T-helper 2 cell treated with Interferon-gamma antibody and Interleukin-4, amounts not matched to agents 5 μg/mL and 100 μg/mL, for 36 hours (primary cell): ENCODE measurements at regions not wholly inside any gene's neighbourhood (a gene's known extent, or its start where the extent isn't known, plus 50 kb on each side); places are given as distances from the start of the nearest gene placed in this dataset.

Experiments
- DNase-seq: peaks from one replicate; pipeline ENCODE4 v3.0.0; 2021; ENCODE audit warnings: low spot score
- H3K27ac Mint-ChIP-seq: one replicate; pipeline ENCODE4 v1.8.0; 2021; ENCODE audit warnings: mild to moderate bottlenecking, mixed read lengths
- H3K27me3 Mint-ChIP-seq: one replicate; pipeline ENCODE4 v1.8.0; 2021; ENCODE audit warnings: low read depth, mixed read lengths
- H3K36me3 Mint-ChIP-seq: one replicate; pipeline ENCODE4 v1.8.0; 2021; ENCODE audit warnings: low read depth, mixed read lengths
- H3K4me1 Mint-ChIP-seq: one replicate; pipeline ENCODE4 v1.8.0; 2021; ENCODE audit warnings: low read depth, mixed read lengths
- H3K4me3 Mint-ChIP-seq: one replicate; pipeline ENCODE4 v1.8.0; 2022; ENCODE audit warnings: mild to moderate bottlenecking, moderate library complexity, mixed read lengths
- H3K9me3 Mint-ChIP-seq: one replicate; pipeline ENCODE4 v1.8.0; 2021; ENCODE audit warnings: mixed read lengths

DNA sequence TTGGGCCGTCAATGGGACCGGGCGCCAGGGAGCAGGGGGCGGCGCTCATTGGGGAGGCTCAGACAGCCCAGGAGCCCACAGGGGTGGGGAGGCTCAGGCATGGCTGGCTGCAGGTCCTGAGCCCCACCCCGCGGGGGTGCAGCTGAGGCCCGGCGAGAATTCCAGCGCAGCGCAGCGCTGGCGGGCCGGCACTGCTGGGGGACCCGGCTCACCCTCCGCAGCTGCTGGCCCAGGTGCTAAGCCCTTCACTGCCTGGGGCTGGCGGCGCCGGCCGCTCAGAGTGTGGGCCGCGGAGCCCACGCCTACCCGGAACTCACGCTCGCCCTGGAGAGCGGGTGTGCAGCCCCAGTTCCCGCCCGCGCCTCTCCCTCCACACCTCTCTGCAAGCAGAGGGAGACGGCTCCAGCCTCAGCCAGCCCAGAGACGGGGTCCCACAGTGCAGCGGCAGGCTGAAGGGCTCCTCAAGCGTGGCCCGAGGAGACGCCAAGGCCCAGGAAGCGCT lies 1227.4 kb downstream of the PCDH17 start:
- Mint-ChIP-seq H3K9me3 (peaks cover 11% of the 10 kb centered on the region), H3K4me3 (no peak overlapping the region), H3K36me3 (no peaks in the 10 kb centered on the region), H3K27me3 (no peaks in the 10 kb centered on the region), H3K4me1 (no peaks in the 10 kb centered on the region), H3K27ac (no peak overlapping the region)
- no peak for DNase-seq

GRCh38 chr13:58865286-58865685 lies 1233.7 kb downstream of the PCDH17 start:
- Mint-ChIP-seq H3K27me3 (no peaks in the 10 kb centered on the region), H3K4me3 (no peak overlapping the region), H3K36me3 (no peaks in the 10 kb centered on the region), H3K9me3 (peaks cover 23% of the 10 kb centered on the region), H3K4me1 (no peaks in the 10 kb centered on the region), H3K27ac (no peak overlapping the region)
- no peak for DNase-seq

DNA sequence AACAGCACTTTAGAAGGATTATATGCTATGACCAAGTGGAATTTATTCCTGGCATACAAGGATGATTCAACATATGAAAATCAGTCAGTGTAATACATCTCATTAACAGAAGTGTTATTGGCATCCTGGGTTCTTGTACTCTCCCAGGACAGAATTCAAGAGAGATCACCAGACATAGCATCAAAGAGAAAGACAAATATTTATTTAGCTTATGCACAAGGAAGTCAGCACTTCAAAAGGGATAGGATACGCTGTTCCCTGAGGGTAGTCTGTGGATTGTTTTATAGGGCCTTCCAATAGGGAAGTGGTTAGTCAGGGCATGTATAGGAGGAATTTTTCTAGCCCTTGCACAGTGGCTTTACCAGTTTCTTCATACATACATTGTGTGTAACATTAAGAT lies 1238.0 kb downstream of the PCDH17 start:
- Mint-ChIP-seq H3K27me3 (no peaks in the 10 kb centered on the region), H3K9me3 (peaks cover 25% of the 10 kb centered on the region)

GRCh38 chr13:58876473-58876872 lies 1244.9 kb downstream of the PCDH17 start:
- Mint-ChIP-seq H3K36me3 (no peaks in the 10 kb centered on the region), H3K4me1 (no peaks in the 10 kb centered on the region), H3K27ac (no peak overlapping the region), H3K27me3 (no peaks in the 10 kb centered on the region), H3K9me3 (peaks cover 5% of the 10 kb centered on the region), H3K4me3 (no peak overlapping the region)
- no peak for DNase-seq

More for the DNA sequence above, 1238.0 kb downstream of the PCDH17 start:
- Mint-ChIP-seq H3K36me3 (no peaks in the 10 kb centered on the region), H3K27ac (no peak overlapping the region), H3K4me1 (no peaks in the 10 kb centered on the region), H3K4me3 (no peak overlapping the region)
- DNase-seq, result no peak

DNA sequence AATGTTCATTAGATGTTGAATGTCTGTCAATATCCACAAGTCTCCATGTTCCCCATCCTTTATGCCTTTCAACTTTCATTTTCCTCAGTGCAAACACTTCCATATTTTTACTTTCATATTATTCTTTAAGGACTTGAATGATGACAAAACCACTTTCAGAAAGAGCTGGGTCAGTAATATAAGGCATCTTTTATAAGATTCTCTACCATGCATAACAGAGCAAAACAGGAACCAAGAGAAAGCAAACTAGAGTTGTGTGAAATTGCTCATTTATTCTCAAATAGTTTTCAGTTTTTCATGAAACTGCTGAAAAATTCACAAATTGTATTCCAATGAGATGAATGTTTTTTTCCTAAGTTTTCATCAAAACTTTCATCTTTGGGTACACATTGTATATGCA lies 1247.6 kb downstream of the PCDH17 start:
- Mint-ChIP-seq H3K4me3 (no peak overlapping the region), H3K4me1 (no peaks in the 10 kb centered on the region), H3K27ac (no peak overlapping the region), H3K9me3 (peaks cover under 1% of the 10 kb centered on the region), H3K27me3 (no peaks in the 10 kb centered on the region), H3K36me3 (no peaks in the 10 kb centered on the region)
- no peak for DNase-seq

DNA sequence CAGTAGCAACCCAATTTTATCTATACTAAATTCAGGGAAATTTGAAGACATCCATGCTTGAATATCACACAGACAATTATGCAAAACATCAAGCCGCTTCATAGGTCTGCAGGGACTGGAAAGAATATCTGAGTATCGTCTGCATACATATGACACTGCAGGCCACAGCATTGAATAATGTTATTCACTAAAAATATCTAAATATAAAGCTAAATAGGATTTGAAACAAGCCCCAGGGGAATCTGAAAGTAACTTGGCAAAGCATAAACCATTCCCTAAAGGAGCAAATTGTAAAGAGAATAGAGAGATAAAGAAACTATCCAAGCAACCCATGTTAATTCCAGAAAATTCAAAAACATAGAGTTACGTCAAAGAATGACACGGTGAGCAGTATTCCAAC lies 1251.0 kb downstream of the PCDH17 start:
- Mint-ChIP-seq H3K27me3 (no peaks in the 10 kb centered on the region), H3K4me3 (no peak overlapping the region), H3K9me3 (no peaks in the 10 kb centered on the region)

DNA sequence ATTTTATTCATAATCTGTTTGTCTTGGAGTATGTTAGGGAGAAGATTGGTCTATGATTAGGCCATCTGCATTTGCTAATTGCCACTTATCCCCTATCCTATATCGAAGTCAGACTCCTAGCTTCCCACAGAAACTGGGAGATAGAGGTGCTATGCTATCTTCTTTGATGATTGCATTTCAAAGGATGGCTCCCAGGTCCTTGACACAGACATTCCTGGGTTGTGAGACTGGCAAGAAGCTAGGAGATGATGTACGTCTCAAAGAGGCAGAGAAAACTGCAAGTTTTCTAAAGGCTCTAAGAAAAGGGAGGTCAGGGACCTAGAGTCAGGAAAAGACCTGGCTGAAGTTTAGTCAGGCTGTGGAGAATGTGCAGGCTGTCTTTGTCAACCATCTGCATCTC lies 1251.9 kb downstream of the PCDH17 start:
- Mint-ChIP-seq H3K27ac (no peak overlapping the region), H3K4me3 (no peak overlapping the region), H3K4me1 (no peaks in the 10 kb centered on the region), H3K27me3 (no peaks in the 10 kb centered on the region), H3K9me3 (no peaks in the 10 kb centered on the region), H3K36me3 (no peaks in the 10 kb centered on the region)
- DNase-seq, result no peak

More for the DNA sequence above, 1251.0 kb downstream of the PCDH17 start:
- no peaks in the 10 kb centered on the region for H3K36me3 Mint-ChIP-seq
- no peak overlapping the region for H3K27ac Mint-ChIP-seq
- no peak for DNase-seq
- H3K4me1 Mint-ChIP-seq, result no peaks in the 10 kb centered on the region

DNA sequence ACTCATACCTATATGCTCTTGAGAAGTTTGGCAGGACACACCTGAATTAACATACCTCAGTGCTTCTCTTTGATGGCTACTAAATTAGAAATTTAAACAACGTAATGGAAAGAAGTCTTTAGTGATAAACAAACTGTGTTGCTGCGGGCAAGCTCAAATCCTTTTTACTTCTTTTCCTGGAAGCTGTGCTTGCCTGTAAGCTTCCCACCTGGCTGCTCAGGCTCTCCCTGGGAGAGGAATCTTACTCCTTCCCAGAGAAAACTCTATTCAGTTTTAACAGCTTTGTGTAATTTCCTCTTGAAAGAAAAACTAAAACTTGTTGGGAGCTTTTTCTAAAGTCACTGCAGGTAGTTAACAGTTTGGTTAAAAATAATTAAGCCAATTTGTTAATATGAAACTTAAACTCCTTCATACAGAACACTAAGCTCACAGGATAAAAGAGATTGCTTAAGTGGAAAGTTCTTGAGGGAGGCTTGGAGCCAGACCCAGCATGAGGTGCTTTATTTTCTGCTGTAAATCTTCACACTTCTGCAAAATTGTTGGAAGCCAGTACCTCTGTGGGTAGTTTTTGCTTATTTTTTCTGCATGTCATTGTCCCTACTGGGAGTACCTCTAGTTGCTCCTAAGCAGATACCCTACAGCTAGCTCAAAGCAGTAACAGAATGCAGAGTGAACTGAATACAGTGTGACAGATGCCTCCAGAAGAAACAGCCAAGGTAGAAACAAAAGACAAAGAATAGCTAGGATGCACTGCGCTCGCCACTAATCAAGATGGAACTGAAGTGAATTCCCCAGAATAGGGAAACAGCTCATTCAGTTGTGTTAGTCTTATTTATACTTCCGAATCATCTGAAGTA lies 1253.0 kb downstream of the PCDH17 start:
- H3K4me3 Mint-ChIP-seq, result no peak overlapping the region
- DNase-seq, result no peak
- no peaks in the 10 kb centered on the region for H3K9me3 Mint-ChIP-seq
- H3K27ac Mint-ChIP-seq, result no peak overlapping the region
- no peaks in the 10 kb centered on the region for H3K27me3 Mint-ChIP-seq
- H3K4me1 Mint-ChIP-seq, result no peaks in the 10 kb centered on the region
- no peaks in the 10 kb centered on the region for H3K36me3 Mint-ChIP-seq

DNA sequence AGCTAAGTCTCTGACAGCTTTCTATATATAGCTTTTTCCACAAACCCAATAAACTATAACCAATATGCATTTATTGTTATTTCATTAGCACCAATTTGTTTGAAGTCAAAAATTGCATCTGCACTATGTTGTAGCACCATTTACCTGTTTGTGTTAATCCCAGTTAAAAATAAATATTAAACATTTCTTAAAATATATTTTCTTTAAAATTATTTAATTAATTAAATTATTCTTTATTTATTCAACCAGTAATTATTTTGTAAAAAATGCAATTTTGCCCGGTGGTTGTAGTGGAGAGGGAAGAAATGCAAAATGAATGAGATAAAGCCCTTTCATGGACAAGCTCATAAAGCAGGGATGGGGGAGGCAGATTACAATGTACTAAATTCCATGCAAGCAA lies 1257.9 kb downstream of the PCDH17 start:
- Mint-ChIP-seq H3K27ac (no peak overlapping the region), H3K9me3 (no peaks in the 10 kb centered on the region), H3K4me1 (no peaks in the 10 kb centered on the region), H3K27me3 (no peaks in the 10 kb centered on the region), H3K36me3 (no peaks in the 10 kb centered on the region), H3K4me3 (no peak overlapping the region)
- DNase-seq, result no peak

DNA sequence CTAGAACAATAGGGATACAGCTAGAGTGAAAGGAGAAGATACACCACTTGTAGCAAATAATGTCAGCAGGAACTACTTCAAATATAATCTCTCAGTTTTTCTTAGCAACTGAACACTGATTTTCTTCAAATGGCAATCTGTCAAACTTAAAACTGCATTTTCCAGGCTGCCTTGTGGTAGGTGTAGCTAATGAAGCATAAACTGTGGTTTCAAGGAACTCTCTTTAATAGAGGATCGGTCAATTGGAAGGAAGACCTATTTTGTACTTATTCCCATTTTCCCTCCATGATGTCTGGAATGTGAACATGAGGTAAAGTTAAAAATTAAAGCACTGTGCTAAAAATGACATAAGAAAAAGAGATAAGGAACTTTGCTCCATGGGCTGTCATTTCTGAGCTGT lies 1261.9 kb downstream of the PCDH17 start:
- H3K27me3 Mint-ChIP-seq, result no peaks in the 10 kb centered on the region
- H3K4me3 Mint-ChIP-seq, result no peak overlapping the region
- no peaks in the 10 kb centered on the region for H3K4me1 Mint-ChIP-seq
- H3K36me3 Mint-ChIP-seq, result no peaks in the 10 kb centered on the region
- H3K9me3 Mint-ChIP-seq, result no peaks in the 10 kb centered on the region
- no peak overlapping the region for H3K27ac Mint-ChIP-seq
- no peak for DNase-seq

DNA sequence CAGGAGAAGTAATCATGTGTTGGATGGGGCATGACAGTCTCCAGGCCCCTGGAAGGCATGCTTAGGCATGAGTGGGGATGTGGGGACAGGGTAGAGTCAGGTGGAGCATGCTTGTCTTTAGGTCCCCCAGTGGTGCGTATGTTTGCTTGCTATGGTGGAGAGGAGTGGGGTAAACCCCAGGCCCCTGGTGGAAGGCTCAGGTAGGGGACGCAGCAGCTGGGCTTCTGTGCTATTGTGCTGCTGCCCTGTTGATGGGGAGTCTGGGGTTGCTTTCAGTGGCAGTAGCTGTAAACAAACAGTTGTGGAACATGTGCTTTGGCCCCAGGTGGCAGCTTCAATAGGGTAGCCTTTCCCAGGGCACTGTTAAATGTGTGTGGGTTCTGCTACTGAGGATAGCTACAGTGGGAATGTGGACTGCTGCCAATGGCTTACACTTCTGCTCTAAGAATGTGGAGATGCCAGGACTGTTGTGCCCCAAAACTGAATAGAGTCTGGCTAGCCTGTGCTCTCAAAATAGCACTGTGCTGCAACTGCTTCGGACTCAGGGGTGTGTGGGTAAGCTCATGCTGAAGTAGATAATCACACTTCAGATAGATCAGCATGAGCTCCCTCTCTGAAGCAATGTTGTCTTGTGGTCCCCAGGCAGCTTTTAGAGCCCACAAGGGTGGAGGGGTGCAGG lies 1257.3 kb downstream of the DIAPH3 start:
- Mint-ChIP-seq H3K36me3 (no peaks in the 10 kb centered on the region), H3K27ac (no peak overlapping the region), H3K27me3 (no peaks in the 10 kb centered on the region), H3K9me3 (peaks cover 4% of the 10 kb centered on the region), H3K4me1 (no peaks in the 10 kb centered on the region), H3K4me3 (no peak overlapping the region)
- DNase-seq, result no peak

DNA sequence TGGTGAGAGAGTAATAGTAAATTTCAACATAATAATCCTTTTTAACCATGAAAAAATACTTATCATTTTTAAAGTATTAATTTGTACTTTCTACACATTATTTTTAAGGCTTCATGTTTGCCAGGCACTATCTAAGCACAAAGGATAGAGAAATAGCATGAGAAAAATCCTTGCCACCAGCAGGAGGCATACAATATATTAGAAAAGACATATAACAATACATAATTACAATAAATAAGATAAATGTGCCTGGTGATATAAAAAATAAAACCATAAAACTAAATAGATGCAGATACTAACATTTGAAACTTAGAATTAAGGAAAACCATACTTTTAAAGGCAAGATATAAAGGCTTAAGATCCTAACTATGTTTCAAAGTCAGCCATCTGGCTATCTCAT lies 1256.4 kb downstream of the DIAPH3 start:
- no peak for DNase-seq
- Mint-ChIP-seq H3K9me3 (peaks cover 4% of the 10 kb centered on the region), H3K27me3 (no peaks in the 10 kb centered on the region), H3K4me3 (no peak overlapping the region), H3K27ac (no peak overlapping the region), H3K4me1 (no peaks in the 10 kb centered on the region), H3K36me3 (no peaks in the 10 kb centered on the region)

- Mint-ChIP-seq H3K27me3 (no peaks in the 10 kb centered on the region), H3K9me3 (peaks cover 4% of the 10 kb centered on the region), H3K36me3 (no peaks in the 10 kb centered on the region), H3K4me3 (no peak overlapping the region), H3K27ac (no peak overlapping the region), H3K4me1 (no peaks in the 10 kb centered on the region)
- no peak for DNase-seq
These were observed 1255.6 kb downstream of the DIAPH3 start for GRCh38 chr13:58908019-58908679.

- H3K4me3 Mint-ChIP-seq, result no peak overlapping the region
These were observed 1244.2 kb downstream of the DIAPH3 start for GRCh38 chr13:58919551-58919950.

More at GRCh38 chr13:58919551-58919950, 1244.2 kb downstream of the DIAPH3 start:
- peaks cover 41% of the 10 kb centered on the region for H3K9me3 Mint-ChIP-seq
- DNase-seq, result no peak
- H3K27me3 Mint-ChIP-seq, result no peaks in the 10 kb centered on the region
- H3K27ac Mint-ChIP-seq, result no peak overlapping the region
- H3K4me1 Mint-ChIP-seq, result no peaks in the 10 kb centered on the region
- H3K36me3 Mint-ChIP-seq, result no peaks in the 10 kb centered on the region
